ENCODE measurements at regions not wholly inside any gene's neighbourhood (a gene's known extent, or its start where the extent isn't known, plus 50 kb on each side); places are given as distances from the start of the nearest gene placed in this dataset.

DNA sequence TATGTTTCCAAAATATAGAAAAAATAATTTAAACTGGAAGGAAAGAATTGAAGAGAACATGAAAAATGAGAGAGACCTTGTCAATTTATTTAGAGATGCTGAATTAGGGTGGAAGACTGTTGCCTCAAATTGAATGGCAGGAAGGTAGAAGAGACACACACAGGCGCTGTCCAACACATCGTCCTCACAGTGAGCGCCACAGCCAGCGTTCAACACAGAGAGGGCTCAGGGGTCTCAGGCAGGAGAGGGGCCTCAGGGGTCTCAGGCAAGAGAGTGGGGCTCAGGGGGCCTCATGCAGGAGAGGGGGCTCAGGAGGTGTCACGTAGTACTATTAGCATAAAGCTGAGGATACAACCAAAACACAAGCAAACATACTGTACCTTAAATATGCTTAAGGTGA is 65.7 kb downstream of the TMEM18 start:
- ChIA-PET SMC1A (ENCODE audit: uncharacterized antibody, unreplicated experiment) (no interaction called here), CTCF (no interaction called here), POLR2A (no interaction called here), RAD21 (ENCODE audit: unreplicated experiment) (no interaction called here)
- Histone ChIP-seq H3K4me1 (ENCODE audit: control insufficient read depth, insufficient read depth, low read length) (no peaks in the 10 kb centered on the region), H4K20me1 (ENCODE audit: control insufficient read depth, insufficient read depth) (no peaks in the 10 kb centered on the region), H3K4me2 (ENCODE audit: control insufficient read depth, insufficient read depth) (no peak overlapping the region), H3K79me2 (ENCODE audit: control insufficient read depth, insufficient read depth, low read length) (no peaks in the 10 kb centered on the region), H3K27me3 (replicated peaks in 1 of 2; ENCODE audit: control insufficient read depth in 2 of 2, insufficient read depth in 2 of 2, low read length in 1 of 2) (no peaks in the 10 kb centered on the region), H3K4me3 (no peak overlapping the region), H3K36me3 (ENCODE audit: control insufficient read depth in 2 of 2, insufficient read depth in 2 of 2, low read length in 1 of 2) (no peaks in the 10 kb centered on the region), H3K9ac (ENCODE audit: control insufficient read depth, insufficient read depth, low read length) (no peak overlapping the region), H3K9me3 (replicated peaks; ENCODE audit: control insufficient read depth, insufficient read depth, low read length) (no peaks in the 10 kb centered on the region), H3K27ac (ENCODE audit: control insufficient read depth, insufficient read depth) (no peak overlapping the region), H2AFZ (ENCODE audit: control insufficient read depth, low read depth, low read length) (no peak overlapping the region)
- 61% methylated on average over 5 of the region's 5 CpGs for WGBS (ENCODE audit: insufficient coverage, insufficient replicate concordance, low lambda C conversion rate, missing lambda C conversion rate)
- FAIRE-seq (no peak), ATAC-seq (no peak), DNase-seq (ENCODE audit: low read depth, low spot score) (no peak)
- TF ChIP-seq, protein P1, sequence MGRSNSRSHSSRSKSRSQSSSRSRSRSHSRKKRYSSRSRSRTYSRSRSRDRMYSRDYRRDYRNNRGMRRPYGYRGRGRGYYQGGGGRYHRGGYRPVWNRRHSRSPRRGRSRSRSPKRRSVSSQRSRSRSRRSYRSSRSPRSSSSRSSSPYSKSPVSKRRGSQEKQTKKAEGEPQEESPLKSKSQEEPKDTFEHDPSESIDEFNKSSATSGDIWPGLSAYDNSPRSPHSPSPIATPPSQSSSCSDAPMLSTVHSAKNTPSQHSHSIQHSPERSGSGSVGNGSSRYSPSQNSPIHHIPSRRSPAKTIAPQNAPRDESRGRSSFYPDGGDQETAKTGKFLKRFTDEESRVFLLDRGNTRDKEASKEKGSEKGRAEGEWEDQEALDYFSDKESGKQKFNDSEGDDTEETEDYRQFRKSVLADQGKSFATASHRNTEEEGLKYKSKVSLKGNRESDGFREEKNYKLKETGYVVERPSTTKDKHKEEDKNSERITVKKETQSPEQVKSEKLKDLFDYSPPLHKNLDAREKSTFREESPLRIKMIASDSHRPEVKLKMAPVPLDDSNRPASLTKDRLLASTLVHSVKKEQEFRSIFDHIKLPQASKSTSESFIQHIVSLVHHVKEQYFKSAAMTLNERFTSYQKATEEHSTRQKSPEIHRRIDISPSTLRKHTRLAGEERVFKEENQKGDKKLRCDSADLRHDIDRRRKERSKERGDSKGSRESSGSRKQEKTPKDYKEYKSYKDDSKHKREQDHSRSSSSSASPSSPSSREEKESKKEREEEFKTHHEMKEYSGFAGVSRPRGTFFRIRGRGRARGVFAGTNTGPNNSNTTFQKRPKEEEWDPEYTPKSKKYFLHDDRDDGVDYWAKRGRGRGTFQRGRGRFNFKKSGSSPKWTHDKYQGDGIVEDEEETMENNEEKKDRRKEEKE (IDR thresholded peaks at IDR 0.05) = no peak
- TF ChIP-seq CHD2 (IDR thresholded peaks at IDR 0.05; ENCODE audit: borderline replicate concordance, low read depth, low read length) = no peak
- no peak for TF ChIP-seq POLR2AphosphoS5 (IDR thresholded peaks at IDR 0.05; ENCODE audit: low read length)
- TF ChIP-seq MAX (IDR thresholded peaks at IDR 0.05; ENCODE audit: low read depth, low read length) = no peak
- TF ChIP-seq MYB (IDR thresholded peaks at IDR 0.05; ENCODE audit: borderline replicate concordance, low read depth, low read length) = no peak
- TF ChIP-seq KAT2A (conservative IDR thresholded peaks at IDR 0.05; ENCODE audit: control insufficient read depth, low read depth, low read length) = no peak
- no peak for TF ChIP-seq PAX5 (IDR thresholded peaks at IDR 0.05; ENCODE audit: borderline replicate concordance, low read depth, low read length)
- in situ Hi-C loops (cut with MboI) (no loop called here), intact Hi-C loops (cut with micrococcal nuclease; ENCODE audit: unreplicated experiment) (no loop called here)
- BruUV-seq (replicated peaks) = no TSS peak

Data from GM12878 (cell line).